Fibroblast of skin of left quadriceps (primary cell): ENCODE measurements at regions not wholly inside any gene's neighbourhood (a gene's known extent, or its start where the extent isn't known, plus 50 kb on each side); places are given as distances from the start of the nearest gene placed in this dataset.
"Not testable (repeated sequence)": the region's sequence is repeated elsewhere in the genome, so short reads cannot be mapped to it uniquely, and the experiment has no call there.

Source experiments
- DNase-seq, 2 experiments: peaks; one replicate each; pipeline ENCODE4 v3.0.0-alpha.2; 2013; ENCODE audit warnings: low read depth in 2 of 2

DNA sequence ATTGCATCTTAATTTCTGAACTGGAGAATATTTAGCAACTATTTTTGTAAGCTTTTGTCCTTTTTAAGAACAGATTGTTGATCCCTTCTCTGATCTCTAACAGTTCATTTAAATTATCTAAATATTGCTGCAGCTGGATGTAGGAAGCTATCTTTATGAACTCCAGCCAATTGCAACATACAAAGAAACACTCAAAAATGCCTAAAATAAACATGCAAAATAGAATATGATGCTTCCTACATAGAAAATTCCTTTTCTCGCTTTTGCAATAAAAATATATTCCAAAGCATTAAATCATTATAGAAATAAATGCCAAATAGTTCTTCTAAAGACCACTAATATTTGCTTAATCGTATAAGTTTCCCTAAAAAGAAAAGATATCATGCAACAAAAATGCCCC is 218.6 kb downstream of the LURAP1L start:
- no peak for DNase-seq

DNA sequence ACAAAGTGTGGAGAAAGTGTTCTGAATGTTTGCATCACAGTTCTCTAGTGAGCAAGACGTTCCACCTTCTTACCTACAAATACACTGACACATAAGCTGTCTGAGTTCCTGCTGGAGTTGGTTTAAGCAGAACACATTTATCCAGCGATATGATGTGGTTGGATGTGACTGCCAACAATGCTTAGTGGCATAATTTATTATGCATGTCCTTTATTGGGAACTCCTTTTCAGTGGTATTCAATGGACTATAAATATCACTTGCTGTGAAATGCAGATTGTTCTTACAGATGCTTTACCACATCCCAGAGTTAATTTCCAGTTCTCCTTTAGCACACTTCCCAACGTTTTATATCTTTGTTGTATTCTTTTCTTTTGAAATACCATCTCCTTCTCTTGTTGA is 222.2 kb downstream of the LURAP1L start:
- no peak for DNase-seq

DNA sequence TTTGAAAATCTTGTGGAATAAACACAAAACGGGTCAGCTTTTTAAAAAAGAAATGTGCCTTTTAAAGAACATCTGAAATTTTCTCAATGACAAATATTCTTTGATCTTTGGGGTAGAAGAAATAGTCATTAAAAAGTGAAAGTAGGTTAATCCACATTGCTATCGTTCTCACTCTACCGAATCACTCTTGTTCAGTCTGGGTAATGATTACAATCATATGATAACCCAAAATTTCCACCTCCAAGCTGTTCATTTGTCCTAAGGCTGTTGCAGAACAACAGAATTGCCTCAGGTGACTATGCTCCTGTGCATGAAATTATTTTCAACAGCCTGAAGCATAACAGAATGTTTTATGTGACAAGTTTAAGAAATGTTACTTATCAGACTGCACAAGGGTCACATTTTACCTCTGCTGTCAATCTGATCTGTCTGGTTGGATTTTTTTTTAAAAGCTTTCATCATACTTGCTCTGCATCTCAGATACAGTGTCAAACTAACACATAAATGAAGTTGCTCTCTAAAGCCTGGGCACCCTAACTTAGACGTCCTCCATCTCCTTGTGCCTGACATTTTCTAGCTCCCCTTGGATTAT is 227.3 kb downstream of the LURAP1L start:
- no peak for DNase-seq

DNA sequence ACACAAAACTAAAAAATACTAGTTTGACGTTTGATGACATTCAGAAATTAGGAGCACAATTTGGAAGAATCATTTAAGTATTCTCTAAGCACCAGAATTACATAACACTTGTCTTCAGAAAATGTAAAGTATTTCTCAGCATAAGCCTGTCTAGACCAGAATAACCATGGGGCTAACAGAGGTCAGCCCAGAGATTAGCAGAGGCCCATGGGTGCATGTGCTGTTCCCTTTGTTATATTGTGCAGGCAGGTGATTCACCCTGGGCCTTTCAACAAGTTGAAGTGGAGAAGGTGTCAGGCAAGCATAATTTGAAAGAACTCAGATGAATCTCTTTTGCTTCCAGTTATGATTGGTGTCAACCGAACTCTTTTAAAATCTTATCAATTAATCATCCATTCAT is 227.9 kb downstream of the LURAP1L start:
- DNase-seq = no peak

DNA sequence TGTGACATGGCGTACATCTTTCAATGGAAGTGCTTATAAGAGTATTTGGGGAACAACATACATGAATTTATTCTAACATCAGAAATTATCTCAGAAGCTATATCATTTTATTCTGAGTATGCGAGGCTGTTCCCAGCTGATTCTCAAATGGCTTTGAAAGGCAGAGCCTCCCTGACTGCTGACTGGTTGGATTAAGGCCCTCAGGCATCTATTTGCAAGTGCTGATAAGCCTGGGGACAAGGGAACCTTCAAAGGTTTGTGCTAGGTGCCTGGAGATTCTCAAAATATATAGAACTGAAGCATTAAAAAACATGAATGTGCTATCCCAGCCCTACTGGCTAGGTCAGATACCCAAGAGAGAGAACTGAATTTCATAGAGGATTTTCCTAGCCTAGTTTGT is 235.1 kb downstream of the LURAP1L start:
- no peak for DNase-seq

DNA sequence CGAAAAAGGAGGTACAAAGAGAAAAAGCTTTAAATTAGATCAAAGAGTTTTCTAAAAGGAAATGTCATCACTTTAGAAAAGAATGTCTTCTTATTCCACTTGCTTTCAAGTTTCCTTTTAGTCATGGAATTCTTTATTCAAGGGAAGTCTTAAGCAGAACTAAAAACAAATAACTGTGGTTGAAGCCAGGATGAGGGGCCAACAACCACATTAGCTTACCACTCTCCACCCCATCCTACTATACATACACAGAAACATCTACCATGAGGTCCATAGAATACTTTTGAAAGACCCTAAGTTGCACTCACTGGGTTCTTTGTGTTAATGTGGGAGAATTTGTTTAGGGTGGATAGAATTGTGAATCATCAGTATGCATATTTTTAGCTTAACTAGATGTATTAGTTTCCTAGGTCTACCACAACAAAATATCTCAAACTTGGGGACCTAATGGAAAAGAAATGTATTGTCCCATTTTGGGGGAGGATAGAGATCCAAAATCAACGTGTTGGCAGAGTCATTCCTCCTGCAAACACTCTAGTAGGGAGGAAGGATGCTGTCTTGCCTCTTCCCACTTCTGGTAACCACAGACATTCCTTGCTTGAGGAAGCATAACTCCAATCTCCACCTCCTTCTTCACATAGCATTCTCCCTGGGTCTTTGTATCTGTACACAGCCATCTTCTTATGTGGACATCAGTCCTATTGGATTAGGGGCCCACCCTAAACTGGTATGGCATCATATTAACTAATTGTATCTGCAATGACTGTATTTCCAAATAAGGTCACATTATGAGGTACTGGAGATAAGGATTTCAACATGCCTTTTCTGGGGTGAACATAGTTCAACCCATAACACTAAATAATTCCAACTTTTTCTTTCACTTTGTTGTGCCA is 239.4 kb downstream of the LURAP1L start:
- peak in 1 of 2 experiments; percentile 35 for DNase-seq

DNA sequence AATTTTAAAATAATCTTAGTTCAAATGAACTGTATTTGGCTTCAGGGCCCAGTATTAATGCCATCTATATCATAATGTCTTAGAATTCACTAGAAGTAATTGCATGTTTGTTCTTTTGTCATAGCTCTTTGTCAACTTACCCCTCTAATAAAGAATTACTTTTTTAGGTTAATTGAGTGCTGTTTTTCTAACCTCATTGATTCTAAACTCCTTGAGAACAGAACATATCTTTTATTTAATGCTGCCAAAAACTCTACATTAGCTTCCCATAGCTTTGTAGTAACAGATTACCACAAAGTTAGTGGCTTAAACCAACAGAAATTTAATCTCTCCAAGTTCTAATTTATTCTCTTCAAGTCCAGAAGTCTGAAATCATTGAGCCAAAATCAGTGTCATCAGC is 242.4 kb downstream of the LURAP1L start:
- no peak for DNase-seq

DNA sequence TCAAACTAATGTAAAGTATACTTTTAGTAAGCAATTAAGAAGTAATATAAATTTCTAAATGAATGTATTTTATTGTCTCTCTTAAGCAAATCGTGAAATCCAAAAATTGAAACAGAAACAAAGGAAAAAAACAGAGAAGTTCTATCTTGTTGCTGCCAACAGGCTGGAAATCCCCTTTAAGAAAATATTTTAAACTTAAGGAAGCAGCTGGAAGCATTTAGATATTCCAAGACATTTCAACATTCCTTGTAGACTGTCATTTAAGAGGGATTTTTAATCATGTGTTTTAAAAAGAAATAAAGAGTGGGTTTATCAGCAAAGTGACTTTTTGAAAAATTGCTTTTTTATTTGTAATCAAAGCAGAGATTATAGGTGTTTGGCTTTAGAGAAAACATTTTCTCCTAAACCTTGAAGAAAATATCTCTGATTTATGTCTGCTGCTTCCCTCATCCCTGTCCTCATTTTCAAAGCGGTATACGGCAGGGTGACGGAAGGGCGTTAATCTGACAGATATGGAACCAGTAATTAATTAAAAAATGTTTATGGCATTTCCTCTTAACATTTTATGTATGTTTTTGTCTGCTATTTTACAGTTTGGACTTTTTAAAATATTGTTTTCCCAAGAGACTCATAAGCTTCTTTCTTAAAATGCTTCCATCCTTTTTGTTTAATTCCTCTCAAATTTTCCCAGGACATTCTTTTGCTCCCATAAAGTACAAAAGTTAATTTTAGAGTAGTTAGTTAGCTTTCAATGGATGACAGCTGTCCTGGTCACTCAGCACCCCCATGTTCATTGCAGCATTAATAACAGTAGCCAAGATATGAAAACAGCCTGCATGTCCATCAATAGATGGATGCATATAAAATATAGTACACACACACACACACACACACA is 245.6 kb downstream of the LURAP1L start:
- no peak for DNase-seq

- no peak for DNase-seq
Measured at GRCh38 chr9:13022756-13023155, 247.9 kb downstream of the LURAP1L start.

- no peak for DNase-seq
Measured at GRCh38 chr9:13023498-13023897, 248.7 kb downstream of the LURAP1L start.

- DNase-seq = no peak
Measured at GRCh38 chr9:13026956-13027355, 252.1 kb downstream of the LURAP1L start.

DNA sequence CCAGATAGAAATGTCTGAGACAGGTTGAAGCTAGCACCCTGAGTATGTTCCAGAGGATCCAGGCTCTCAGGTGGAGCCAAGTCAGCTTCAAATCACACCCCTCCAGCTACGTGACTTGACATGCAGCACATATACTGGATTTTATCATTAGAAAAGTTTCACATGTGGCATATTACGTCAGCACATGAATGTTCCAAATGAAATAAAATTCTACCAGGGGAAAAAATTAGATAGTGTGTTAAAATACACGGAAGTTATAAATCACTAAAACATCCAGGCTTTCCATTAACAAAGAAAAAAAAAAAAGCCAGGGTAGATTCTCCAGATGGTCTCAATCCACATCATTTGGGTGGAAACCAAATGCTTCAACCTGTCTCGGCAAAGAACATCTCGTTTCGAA is 251.6 kb downstream of the MPDZ start:
- peak in 1 of 2 experiments; percentile 42 for DNase-seq

DNA sequence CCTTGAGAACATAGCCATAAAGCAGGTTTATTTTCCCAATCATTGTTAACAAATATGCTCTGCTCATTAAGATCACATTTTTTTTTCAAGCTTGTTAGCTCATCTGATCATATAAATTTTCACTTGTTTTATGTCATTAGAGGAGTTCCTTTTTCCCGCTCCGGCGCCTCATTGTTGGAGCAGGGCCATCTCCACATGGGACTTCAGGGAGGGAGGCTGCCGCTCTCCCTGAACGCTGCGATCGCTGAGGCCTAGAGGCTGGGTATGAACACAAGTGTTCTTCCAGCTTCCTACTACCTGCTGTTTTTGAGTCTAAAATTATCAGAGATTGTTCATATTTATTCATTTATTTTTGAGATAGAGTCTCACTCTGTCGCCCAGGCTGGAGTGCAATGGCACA is 246.9 kb downstream of the MPDZ start:
- DNase-seq = no peak

DNA sequence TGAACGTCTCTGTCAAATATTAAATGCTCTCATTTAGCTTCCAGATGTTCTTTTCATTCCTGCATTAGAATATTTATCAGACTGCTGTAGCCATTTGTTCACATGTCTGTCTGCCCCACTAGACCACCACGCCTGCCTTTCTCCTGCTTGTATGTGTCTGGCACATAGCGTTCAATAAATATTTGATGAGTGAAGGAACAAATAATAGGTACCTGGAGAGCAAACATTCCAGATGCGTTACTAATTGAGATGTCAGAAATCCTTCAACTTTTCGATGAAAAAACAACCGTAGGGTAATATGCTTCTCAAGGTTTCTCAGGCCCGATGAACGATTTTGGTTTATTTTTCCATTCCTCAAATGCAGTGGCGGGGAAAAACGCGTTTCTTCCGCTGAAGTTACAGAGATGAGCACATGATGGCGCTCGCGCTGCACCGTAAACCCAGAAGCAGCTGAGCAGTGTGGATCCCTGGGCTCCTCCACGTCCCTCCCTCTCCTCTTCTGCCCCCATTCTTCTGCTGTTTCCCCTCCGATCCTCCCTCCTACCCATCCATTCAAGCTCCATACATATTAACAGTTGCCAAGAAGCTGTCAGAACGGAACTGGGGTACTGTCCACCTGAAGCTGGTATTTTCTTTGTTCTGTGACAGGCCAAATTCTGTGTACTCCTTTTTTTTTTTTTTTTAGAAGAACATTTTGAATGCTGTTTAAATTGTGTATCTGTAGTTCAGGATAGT is 245.4 kb downstream of the MPDZ start:
- peak in 1 of 2 experiments; percentile 28 for DNase-seq

- DNase-seq = no peak
Measured at GRCh38 chr9:13034694-13035002, 244.8 kb downstream of the MPDZ start.

GRCh38 chr9:13035822-13036221 is 243.7 kb downstream of the MPDZ start:
- no peak for DNase-seq

DNA sequence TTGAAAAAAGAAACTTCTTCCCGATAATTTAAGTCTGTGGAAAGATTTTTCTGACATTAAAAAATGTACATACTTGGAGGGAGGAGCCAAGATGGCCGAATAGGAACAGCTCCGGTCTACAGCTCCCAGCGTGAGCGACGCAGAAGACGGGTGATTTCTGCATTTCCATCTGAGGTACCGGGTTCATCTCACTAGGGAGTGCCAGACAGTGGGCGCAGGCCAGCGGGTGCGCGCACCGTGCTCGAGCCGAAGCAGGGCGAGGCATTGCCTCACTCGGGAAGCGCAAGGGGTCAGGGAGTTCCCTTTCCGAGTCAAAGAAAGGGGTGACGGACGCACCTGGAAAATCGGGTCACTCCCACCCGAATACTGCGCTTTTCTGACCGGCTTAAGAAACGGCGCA is 241.7 kb downstream of the MPDZ start:
- DNase-seq = not testable (repeated sequence)

DNA sequence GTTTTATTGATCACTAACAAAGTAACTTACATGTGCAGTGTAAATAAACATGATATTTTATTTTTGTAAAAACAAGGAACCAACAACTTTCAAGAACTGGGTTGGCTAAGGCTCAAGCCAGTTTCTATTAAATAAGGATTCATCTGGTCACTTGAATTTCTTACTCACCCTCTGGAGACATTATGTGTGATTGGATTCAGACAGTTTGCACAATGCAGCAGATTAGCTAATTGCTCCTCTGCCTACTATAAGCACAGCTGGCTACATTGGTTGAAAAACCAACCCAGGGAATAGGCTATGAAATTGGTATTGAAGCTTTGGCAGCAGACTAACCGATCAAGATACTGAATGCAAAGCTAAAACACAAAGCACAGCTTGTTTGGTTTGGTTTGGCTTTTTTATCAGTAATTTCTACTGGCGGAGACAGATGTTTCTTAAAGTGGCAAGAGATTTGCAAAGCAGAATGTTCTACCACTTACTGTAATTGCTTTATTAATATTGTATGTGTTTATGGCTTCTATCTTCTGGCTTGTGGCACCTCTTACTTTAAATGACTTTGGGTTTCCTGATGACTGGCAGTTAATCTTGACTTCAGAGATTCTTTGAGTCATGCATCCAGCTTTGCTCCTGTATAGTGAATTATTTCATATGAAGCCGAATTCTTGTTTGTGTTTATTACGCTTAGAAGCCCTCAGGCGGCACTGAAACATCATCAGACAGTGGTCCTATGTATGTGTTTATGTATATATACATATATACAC is 231.5 kb downstream of the MPDZ start:
- DNase-seq = no peak

GRCh38 chr9:13049223-13049622 is 230.3 kb downstream of the MPDZ start:
- DNase-seq = peak in 1 of 2 experiments; percentile 4

- DNase-seq = no peak
Measured at GRCh38 chr9:13053504-13053903, 226.0 kb downstream of the MPDZ start.

GRCh38 chr9:13054389-13054788 is 225.1 kb downstream of the MPDZ start:
- DNase-seq = no peak
